ENCODE measurements at regions not wholly inside any gene's neighbourhood (a gene's known extent, or its start where the extent isn't known, plus 50 kb on each side); places are given as distances from the start of the nearest gene placed in this dataset.

- TF ChIP-seq FOXK2 (IDR thresholded peaks at IDR 0.05), result no peak
- no peak for TF ChIP-seq FOXA1 (IDR thresholded peaks at IDR 0.05)
- no peak for TF ChIP-seq ARNT (IDR thresholded peaks at IDR 0.05)
- no peak for TF ChIP-seq PKNOX1 (IDR thresholded peaks at IDR 0.05)
- no peak for TF ChIP-seq FOXM1 (IDR thresholded peaks at IDR 0.05; ENCODE audit: borderline replicate concordance)
- TF ChIP-seq ELF4 (IDR thresholded peaks at IDR 0.05), result no peak
- no peak for TF ChIP-seq SP1 (IDR thresholded peaks at IDR 0.05)
- no peak for TF ChIP-seq SUZ12 (IDR thresholded peaks at IDR 0.05)
These were observed 664.6 kb downstream of the NCAM2 start for GRCh38 chr21:21662776-21663175.
